GM21786 (cell line): ENCODE measurements at regions not wholly inside any gene's neighbourhood (a gene's known extent, or its start where the extent isn't known, plus 50 kb on each side); places are given as distances from the start of the nearest gene placed in this dataset.
"Not testable (repeated sequence)": the region's sequence is repeated elsewhere in the genome, so short reads cannot be mapped to it uniquely, and the experiment has no call there.

Experiments
- ATAC-seq: cut with Tn5 transposase; IDR thresholded peaks from one replicate; pipeline ENCODE4 v1.9.1; 2021; ENCODE audit not compliant: unreplicated experiment

GRCh38 chr14:45990252-45990651 is 661.3 kb downstream of the RPL10L start:
- ATAC-seq = no peak

GRCh38 chr14:45976001-45976400 is 675.6 kb downstream of the RPL10L start:
- ATAC-seq = no peak

- ATAC-seq = no peak
These were observed 679.2 kb downstream of the RPL10L start for GRCh38 chr14:45972416-45972815.

GRCh38 chr14:45970621-45971020 is 681.0 kb downstream of the RPL10L start:
- no peak for ATAC-seq

- no peak for ATAC-seq
These were observed 683.5 kb downstream of the RPL10L start for GRCh38 chr14:45968037-45968436.

- ATAC-seq = no peak
These were observed 696.5 kb upstream of the MIS18BP1 start for GRCh38 chr14:45949479-45949878.

GRCh38 chr14:45947830-45948229 is 694.8 kb upstream of the MIS18BP1 start:
- ATAC-seq = no peak

GRCh38 chr14:45946251-45946650 is 693.2 kb upstream of the MIS18BP1 start:
- no peak for ATAC-seq

- no peak for ATAC-seq
These were observed 687.3 kb upstream of the MIS18BP1 start for GRCh38 chr14:45940318-45940717.

- no peak for ATAC-seq
These were observed 686.6 kb upstream of the MIS18BP1 start for GRCh38 chr14:45939572-45939971.

- ATAC-seq = not testable (repeated sequence)
These were observed 667.0 kb upstream of the MIS18BP1 start for GRCh38 chr14:45919995-45920394.

GRCh38 chr14:45916340-45916953 is 663.4 kb upstream of the MIS18BP1 start:
- ATAC-seq = no peak

- no peak for ATAC-seq
These were observed 654.8 kb upstream of the MIS18BP1 start for GRCh38 chr14:45907782-45908181.

- ATAC-seq = no peak
These were observed 653.3 kb upstream of the MIS18BP1 start for GRCh38 chr14:45906257-45906656.

GRCh38 chr14:45905672-45906071 is 652.7 kb upstream of the MIS18BP1 start:
- no peak for ATAC-seq

GRCh38 chr14:45904314-45904713 is 651.3 kb upstream of the MIS18BP1 start:
- no peak for ATAC-seq

- no peak for ATAC-seq
These were observed 649.2 kb upstream of the MIS18BP1 start for GRCh38 chr14:45902241-45902640.

- ATAC-seq = no peak
These were observed 644.4 kb upstream of the MIS18BP1 start for GRCh38 chr14:45897439-45897838.

GRCh38 chr14:45893127-45893526 is 640.1 kb upstream of the MIS18BP1 start:
- ATAC-seq = no peak

GRCh38 chr14:45891417-45892080 is 638.5 kb upstream of the MIS18BP1 start:
- no peak for ATAC-seq

- not testable (repeated sequence) for ATAC-seq
These were observed 635.8 kb upstream of the MIS18BP1 start for GRCh38 chr14:45888766-45889285.

GRCh38 chr14:45877981-45878380 is 625.0 kb upstream of the MIS18BP1 start:
- no peak for ATAC-seq

- ATAC-seq = no peak
These were observed 615.9 kb upstream of the MIS18BP1 start for GRCh38 chr14:45868863-45869262.
